GM18861 (cell line): ENCODE measurements at regions not wholly inside any gene's neighbourhood (a gene's known extent, or its start where the extent isn't known, plus 50 kb on each side); places are given as distances from the start of the nearest gene placed in this dataset.
"Not testable (repeated sequence)": the region's sequence is repeated elsewhere in the genome, so short reads cannot be mapped to it uniquely, and the experiment has no call there.

ENCODE experiments used
- ATAC-seq: cut with Tn5 transposase; IDR thresholded peaks from one replicate; pipeline ENCODE4 v1.9.1; 2021; ENCODE audit not compliant: unreplicated experiment

DNA sequence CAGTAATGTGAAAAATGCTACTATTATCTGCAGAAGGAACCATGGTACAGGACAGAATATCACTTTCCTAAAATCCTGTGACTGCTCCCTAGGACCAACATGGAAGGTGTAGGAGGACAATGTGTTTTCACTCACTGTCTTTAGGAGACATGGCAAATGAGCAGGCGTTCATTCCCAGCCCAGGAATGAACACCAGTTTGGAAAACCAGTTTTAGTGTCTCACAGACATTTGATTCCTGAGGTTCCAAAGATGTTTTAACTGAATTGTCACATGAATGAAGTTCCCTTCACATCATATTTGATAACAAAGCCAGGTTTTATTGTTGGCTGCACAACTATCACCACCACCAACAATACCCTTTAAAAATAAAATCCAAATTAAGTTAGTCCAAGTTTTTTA, 178.2 kb downstream of the ENC1 start:
- no peak for ATAC-seq

GRCh38 chr5:74461251-74461650, 179.3 kb downstream of the ENC1 start:
- no peak for ATAC-seq

- ATAC-seq: no peak
Observed at GRCh38 chr5:74460694-74461093, 179.8 kb downstream of the ENC1 start.

DNA sequence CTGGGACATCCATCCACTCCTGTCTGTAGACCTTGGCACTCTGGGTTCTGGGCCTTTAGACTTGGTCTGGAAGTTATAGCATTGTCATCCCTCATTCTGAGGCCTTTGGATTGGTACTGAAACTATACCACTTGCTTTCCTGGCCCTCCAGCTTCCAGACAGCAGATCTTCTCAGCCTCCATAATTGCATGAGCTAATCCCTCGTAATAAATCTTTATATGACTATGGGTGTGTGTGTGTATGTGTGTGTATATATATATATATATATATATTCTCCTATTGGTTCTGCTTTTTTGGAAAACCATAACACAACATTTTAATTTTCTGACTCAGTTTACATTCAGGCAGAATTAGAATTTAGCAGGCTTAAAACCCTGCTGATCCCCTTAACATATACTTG, 180.5 kb downstream of the ENC1 start:
- ATAC-seq: no peak

DNA sequence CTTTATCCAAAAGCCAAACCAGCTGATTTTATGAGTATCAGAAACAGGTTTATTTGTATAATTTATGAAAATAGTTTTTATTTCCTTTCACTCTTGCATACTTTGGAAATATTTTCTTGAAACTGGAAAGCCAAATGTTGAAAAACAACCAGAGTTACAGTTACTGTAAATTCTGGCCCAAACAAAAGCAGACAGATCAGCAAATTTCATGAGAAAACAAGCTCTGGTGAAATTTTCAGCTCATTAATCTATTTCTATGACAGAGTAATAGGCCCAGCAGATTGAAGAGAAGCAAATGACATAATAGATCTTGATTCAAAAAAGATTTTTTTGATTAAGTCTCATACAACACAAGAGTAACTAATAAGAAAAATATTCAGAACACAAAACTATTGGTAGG, 182.7 kb downstream of the ENC1 start:
- no peak for ATAC-seq

GRCh38 chr5:74454263-74455030, 186.1 kb downstream of the ENC1 start:
- ATAC-seq: no peak

DNA sequence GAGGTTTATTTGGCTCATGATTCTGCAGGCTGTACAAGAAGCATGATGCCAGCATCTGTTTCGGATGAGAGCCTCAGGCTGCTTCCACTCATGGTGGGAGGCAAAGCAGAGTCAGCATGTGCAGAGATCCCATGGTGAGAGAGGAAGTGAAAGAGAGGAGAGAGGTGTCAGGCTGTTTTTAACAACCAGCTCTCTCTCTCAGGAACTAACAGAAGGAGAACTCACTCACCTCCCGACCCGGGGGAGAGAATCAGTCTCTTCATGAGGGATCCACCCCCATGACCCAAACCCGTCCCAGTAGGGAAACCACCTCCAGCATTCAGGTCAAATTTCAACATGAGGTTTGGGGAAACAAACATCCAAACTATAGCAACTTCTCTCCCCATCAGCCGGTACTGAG, 187.7 kb downstream of the ENC1 start:
- no peak for ATAC-seq

DNA sequence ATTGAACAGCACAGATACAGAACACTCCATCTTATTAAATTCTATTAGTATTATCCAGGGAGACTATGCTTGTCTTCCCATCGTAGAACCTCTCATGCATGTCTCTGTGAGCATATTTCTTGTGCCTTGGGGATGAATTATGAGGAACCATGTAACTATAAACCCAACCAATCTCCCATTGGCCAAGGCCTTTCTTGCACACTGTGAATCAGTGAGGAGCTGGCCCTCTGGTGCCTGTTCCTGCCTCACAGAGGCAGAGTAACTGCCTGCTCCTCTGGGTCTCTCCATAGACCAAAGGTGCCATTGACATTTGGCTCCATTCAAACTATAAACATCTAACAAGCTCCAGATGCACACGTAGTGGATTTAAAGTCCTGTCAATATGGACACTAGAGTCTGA, 190.4 kb downstream of the ENC1 start:
- no peak for ATAC-seq

GRCh38 chr5:74446725-74447241, 193.7 kb downstream of the ENC1 start:
- ATAC-seq: no peak

DNA sequence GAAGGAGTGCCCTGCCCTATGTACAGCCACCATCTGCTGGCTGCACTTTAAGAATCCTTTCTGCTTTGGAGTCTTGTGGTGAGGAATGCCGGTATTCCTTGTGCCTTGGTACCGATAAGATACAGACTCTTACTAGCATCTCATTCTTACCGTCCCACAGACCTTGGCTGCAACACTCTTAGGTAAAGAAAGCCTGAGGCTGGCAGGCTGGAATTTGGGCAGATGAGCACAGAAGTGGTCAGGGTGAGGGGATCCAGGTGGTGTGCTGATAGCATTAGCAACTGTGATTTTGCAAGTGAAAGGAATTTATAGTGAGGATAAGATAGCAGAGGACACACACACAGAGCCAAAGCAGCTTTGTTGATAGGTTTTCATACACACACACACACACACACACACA, 198.1 kb downstream of the ENC1 start:
- no peak for ATAC-seq

DNA sequence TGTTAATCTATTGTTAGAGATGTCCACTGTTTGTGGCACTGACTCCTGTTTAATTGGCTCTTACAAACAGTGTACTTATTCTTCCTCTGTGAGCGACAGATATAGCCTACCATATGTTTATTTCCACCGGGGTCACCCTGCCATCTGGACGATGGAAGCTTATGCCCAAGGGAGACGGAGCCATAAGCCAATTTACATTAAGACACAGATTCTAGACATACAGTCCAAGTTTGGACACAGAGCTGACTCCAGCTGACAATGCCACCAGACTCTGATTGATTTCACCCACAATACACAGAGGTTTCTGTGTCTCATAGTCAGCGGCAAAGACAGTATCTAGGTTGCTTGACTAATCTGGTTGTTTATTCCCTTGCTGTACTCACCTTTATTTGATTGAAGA, 198.9 kb downstream of the ENC1 start:
- no peak for ATAC-seq

DNA sequence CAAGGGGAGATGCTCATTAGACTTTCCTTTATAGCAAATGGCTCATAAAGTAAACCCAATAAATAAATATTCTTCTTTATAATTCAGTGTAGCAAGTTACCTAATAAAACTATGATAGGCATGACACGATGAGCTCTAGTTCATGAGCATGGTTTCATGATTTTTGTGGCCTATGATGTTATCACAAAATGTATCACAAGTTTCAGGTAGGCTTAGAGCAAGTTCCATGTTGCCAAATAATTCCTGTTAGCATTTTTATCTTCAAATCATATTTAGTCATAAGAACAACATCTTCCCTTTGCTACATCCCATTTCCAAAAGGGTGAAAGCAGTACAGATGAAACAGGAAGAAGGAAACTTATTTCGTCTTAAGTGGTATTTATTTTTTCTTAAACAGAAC, 200.2 kb downstream of the ENC1 start:
- ATAC-seq: no peak

DNA sequence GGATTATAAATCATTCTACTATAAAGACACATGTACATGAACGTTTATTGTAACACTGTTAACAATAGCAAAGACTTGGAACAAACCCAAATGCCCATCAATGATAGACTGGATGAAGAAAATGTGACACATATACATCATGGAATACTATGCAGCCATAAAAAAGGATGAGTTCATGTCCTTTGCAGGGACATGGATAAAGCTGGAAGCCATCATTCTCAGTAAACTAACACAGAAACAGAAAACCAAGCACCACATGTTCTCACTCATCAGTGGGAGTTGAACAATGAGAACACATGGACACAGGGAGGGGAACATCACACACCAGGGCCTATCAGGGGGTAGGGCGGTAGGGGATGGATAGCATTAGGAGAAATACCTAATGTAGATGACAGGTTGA, 202.7 kb downstream of the ENC1 start:
- not testable (repeated sequence) for ATAC-seq

GRCh38 chr5:74433896-74434829, 206.4 kb downstream of the ENC1 start:
- ATAC-seq: no peak

DNA sequence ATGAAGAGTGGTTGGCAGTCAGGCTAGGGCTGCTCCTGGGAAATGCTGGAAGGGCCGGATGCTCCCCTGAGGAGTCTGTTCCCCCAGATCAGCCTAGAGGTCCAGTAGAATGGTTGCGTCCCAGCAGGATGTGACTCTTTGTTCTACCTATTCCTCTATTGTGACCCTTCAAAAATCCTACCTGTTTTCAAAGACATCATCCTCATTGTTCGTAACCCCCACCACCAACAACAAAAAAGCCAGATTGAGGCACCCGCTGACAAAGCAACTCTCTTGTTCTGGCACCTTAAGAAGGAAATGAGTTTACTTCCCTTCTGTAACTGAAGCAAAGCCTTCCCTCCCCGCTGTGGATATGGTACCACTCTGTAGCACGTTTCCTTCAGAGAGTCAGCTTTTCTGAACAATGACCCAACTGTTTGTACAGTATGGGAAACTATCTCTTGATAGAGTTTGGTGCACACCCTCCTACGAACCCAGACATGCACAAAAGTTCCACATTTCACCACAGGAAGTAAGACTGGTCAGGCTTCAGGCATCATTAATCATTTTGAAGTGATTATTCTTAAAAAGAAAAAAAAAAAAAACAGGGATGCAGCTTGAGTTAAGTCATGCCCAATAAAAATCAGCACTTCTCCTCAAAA, 207.2 kb downstream of the ENC1 start:
- ATAC-seq: no peak

- ATAC-seq: no peak
Observed at GRCh38 chr5:74432721-74433120, 207.8 kb downstream of the ENC1 start.

DNA sequence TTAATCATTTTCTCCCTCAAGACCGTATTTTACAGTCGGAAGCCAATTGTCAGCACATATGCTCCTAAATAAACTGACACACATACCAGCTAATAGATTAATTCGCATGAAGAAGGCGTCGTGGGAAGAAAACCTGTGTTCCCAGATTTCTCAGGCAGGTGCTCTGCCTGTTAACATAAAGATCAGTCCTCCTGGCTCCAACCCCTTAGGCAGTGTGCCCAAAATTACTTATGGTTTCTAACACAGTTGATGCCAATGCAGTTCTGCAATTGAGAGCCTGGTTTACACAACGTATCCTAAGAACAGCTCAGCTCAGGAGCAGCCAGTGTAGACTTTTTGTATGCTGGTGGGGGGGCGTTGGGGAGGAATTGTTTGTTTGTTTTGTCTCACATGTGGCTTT, 208.3 kb downstream of the ENC1 start:
- ATAC-seq: no peak

GRCh38 chr5:74431290-74431669, 209.2 kb downstream of the ENC1 start:
- no peak for ATAC-seq

- ATAC-seq: no peak
Observed at GRCh38 chr5:74430631-74431289, 209.8 kb downstream of the ENC1 start.

GRCh38 chr5:74429495-74429894, 211.0 kb downstream of the ENC1 start:
- no peak for ATAC-seq

- ATAC-seq: no peak
Observed at GRCh38 chr5:74428876-74429275, 211.7 kb downstream of the ENC1 start.
